HepG2 (cell line): ENCODE measurements at regions not wholly inside any gene's neighbourhood (a gene's known extent, or its start where the extent isn't known, plus 50 kb on each side); places are given as distances from the start of the nearest gene placed in this dataset.
A peak's percentile ranks its signal among the peaks of the same experiment; 100 is the strongest.

Experiments used
- ATAC-seq: fragments of 200-7000 bp; cut with Tn5 transposase; 3 replicates; pipeline ENCODE4 v1.9.1; 2020; ENCODE audit warnings: mild to moderate bottlenecking, moderate library complexity
- BruUV-seq: library from RNA; stranded (reverse); fragments of 400-500 nt; replicated peaks from 2 replicates; lab custom pipeline; 2021; lab: Mats Ljungman, UMichigan
- CTCF ChIA-PET: fragments of 300-600 bp; formaldehyde crosslinking; extraction: SDS; loops from one replicate; lab custom pipeline; 2021; ENCODE audit warnings: low total read pairs, inconsistent platforms, low intra/inter-chr PET ratio; lab: Yijun Ruan, JAX
- POLR2A ChIA-PET: fragments of 350-600 bp; sonication (Branson Sonifier 250); formaldehyde crosslinking; loops from one replicate; lab custom pipeline; 2020; ENCODE audit warnings: antibody characterized with exemption, inconsistent platforms; lab: Yijun Ruan, JAX
- DNase-seq: peaks from one replicate; pipeline ENCODE4 v3.0.0-alpha.2; 2015; ENCODE audit warnings: low spot score
- FAIRE-seq: peaks from 3 replicates; lab custom pipeline; 2011; peaks lifted over from hg19 to GRCh38; lab: Jason Lieb, UNC
- H2AFZ ChIP-seq: one replicate; pipeline ENCODE4 v1.6.1; 2011; ENCODE audit warnings: low read length, inconsistent platforms
- H3K27ac ChIP-seq: fragments of 300-600 bp; 3 replicates; pipeline ENCODE4 v1.8.0; 2011; ENCODE audit warnings: mixed run types, mild to moderate bottlenecking, mixed read lengths, low read length, inconsistent platforms; ENCODE audit not compliant: insufficient read depth; ENCODE audit errors: extremely low read length
- H3K27me3 ChIP-seq, 2 experiments: fragments of 200-600 bp in 1 of 2; 2 replicates in 1 of 2; 3 replicates in 1 of 2; pipeline versions ENCODE4 v1.6.0 to v1.8.0; 2011; ENCODE audit warnings: low read length in 2 of 2, mild to moderate bottlenecking in 2 of 2, moderate library complexity in 2 of 2, inconsistent platforms in 1 of 2; ENCODE audit not compliant: insufficient read depth in 2 of 2, control insufficient read depth in 1 of 2
- H3K36me3 ChIP-seq, 2 experiments: fragments of 200-600 bp in 1 of 2; replicated peaks in 1 of 2; 2 replicates in 1 of 2; 3 replicates in 1 of 2; pipeline versions ENCODE4 v1.5.1 to v1.8.0; 2011; ENCODE audit warnings: low read length in 2 of 2, inconsistent platforms in 1 of 2; ENCODE audit not compliant: insufficient read depth in 2 of 2, control insufficient read depth in 1 of 2
- H3K4me1 ChIP-seq: 2 replicates; pipeline ENCODE4 v1.5.1; 2012; ENCODE audit warnings: low read length, inconsistent platforms; ENCODE audit not compliant: insufficient read depth
- H3K4me2 ChIP-seq: 2 replicates; pipeline ENCODE4 v1.6.0; 2011; ENCODE audit warnings: low read depth, low read length, inconsistent platforms
- H3K4me3 ChIP-seq, 3 experiments: fragments of 200-600 bp in 1 of 3; sonication (generic), shearing (Covaris generic) in 1 of 3; replicated peaks in 1 of 3; 2 replicates each; pipeline ENCODE4 v1.5.1; 2011 to 2016; ENCODE audit warnings: low read length in 3 of 3, inconsistent platforms in 2 of 3, low read depth in 2 of 3, mild to moderate bottlenecking in 2 of 3, control low read depth in 1 of 3, mixed read lengths in 1 of 3; ENCODE audit not compliant: insufficient read depth in 1 of 3
- H3K79me2 ChIP-seq: one replicate; pipeline ENCODE4 v1.6.1; 2011; ENCODE audit warnings: low read length, inconsistent platforms; ENCODE audit not compliant: insufficient read depth
- H3K9ac ChIP-seq: 2 replicates; pipeline ENCODE4 v1.6.0; 2011; ENCODE audit warnings: mild to moderate bottlenecking, low read depth, low read length, inconsistent platforms; ENCODE audit not compliant: insufficient read depth
- H3K9me3 ChIP-seq: 2 replicates; pipeline ENCODE4 v1.5.1; 2012; ENCODE audit warnings: mild to moderate bottlenecking, low read length
- H4K20me1 ChIP-seq: 2 replicates; pipeline ENCODE4 v1.6.0; 2011; ENCODE audit warnings: inconsistent platforms, mild to moderate bottlenecking, low read length, moderate library complexity; ENCODE audit not compliant: insufficient read depth
- CTCF ChIP-seq: sonication (generic); formaldehyde crosslinking; IDR thresholded peaks from 2 replicates; pipeline ENCODE4 v1.5.0; 2020; ENCODE audit warnings: mild to moderate bottlenecking, missing genetic modification reagents, moderate library complexity
- EZH2 ChIP-seq: conservative IDR thresholded peaks from 2 replicates; pipeline ENCODE4 v1.6.1; 2012; ENCODE audit warnings: mild to moderate bottlenecking, low read depth, low read length, moderate library complexity
- FOXA3 ChIP-seq: IDR thresholded peaks from 2 replicates; pipeline ENCODE4 v1.6.1; 2016; ENCODE audit warnings: missing genetic modification reagents, missing compliant biosample characterization
- HNF4G ChIP-seq, 2 experiments: sonication (generic) in 1 of 2; formaldehyde crosslinking in 1 of 2; IDR thresholded peaks; 2 replicates each; pipeline versions ENCODE4 v1.4.0 to v1.6.1; 2011 to 2020; ENCODE audit warnings: borderline replicate concordance in 2 of 2, low read depth in 2 of 2, mild to moderate bottlenecking in 2 of 2, low read length in 1 of 2, missing genetic modification reagents in 1 of 2, moderate library complexity in 1 of 2
- RAD21 ChIP-seq: fragments of 450-650 bp; formaldehyde crosslinking; IDR thresholded peaks from 2 replicates; pipeline ENCODE4 v1.5.0; 2020; ENCODE audit warnings: mild to moderate bottlenecking
- RXRA ChIP-seq: sonication (generic); formaldehyde crosslinking; IDR thresholded peaks from 2 replicates; pipeline ENCODE4 v1.5.1; 2020; ENCODE audit warnings: missing genetic modification reagents
- SMC3 ChIP-seq: IDR thresholded peaks from 2 replicates; pipeline ENCODE4 v1.6.1; 2011; ENCODE audit warnings: low read length, improper control_type of control experiment
- SRY ChIP-seq: sonication (generic); formaldehyde crosslinking; IDR thresholded peaks from 2 replicates; pipeline ENCODE4 v1.8.0; 2022; ENCODE audit warnings: mild to moderate bottlenecking, missing genetic modification reagents
- STAG1 ChIP-seq: sonication (generic); formaldehyde crosslinking; IDR thresholded peaks from 2 replicates; pipeline ENCODE4 v1.4.0; 2020; ENCODE audit warnings: missing genetic modification reagents
- TARDBP ChIP-seq: sonication (generic); formaldehyde crosslinking; IDR thresholded peaks from 2 replicates; pipeline ENCODE4 v1.8.0; 2022; ENCODE audit warnings: mild to moderate bottlenecking, missing genetic modification reagents
- ZNF275 ChIP-seq: sonication (generic); formaldehyde crosslinking; IDR thresholded peaks from 2 replicates; pipeline ENCODE4 v1.8.0; 2022; ENCODE audit warnings: missing genetic modification reagents, mild to moderate bottlenecking, inconsistent platforms, borderline replicate concordance
- ZUFSP ChIP-seq: sonication (generic); formaldehyde crosslinking; IDR thresholded peaks from 2 replicates; pipeline ENCODE4 v1.9.0; 2021; ENCODE audit warnings: missing genetic modification reagents, mild to moderate bottlenecking, borderline replicate concordance
- WGBS: methylation state at CpG from one replicate; pipeline ENCODE4 v1.1.6; 2017; ENCODE audit warnings: low lambda C conversion rate; 5-methylcytosine and 5-hydroxymethylcytosine counted together
- in situ Hi-C: cut with HindIII; loops from 2 replicates; pipeline ENCODE4 v1.10.0; 2017; ENCODE audit warnings: low pct_unique_long_range_greater_than_20kb; ENCODE audit not compliant: extremely low pct_ligation_motif_present
- intact Hi-C: fragments of 100-400 bp; cut with micrococcal nuclease; formaldehyde crosslinking; loops from one replicate; pipeline ENCODE4 v1.10.0; 2022; ENCODE audit not compliant: unreplicated experiment

- WGBS, result 1% methylated on average over 4 of the region's 4 CpGs
- H3K4me1 ChIP-seq, result no peaks in the 10 kb centered on the region
- no peaks in the 10 kb centered on the region for H3K79me2 ChIP-seq
- CTCF ChIA-PET, result interaction anchor here (1.7 kb wide), 2 partner anchors 433 to 483 kb away, joined by 5 to 7 read pairs; no protein-coding TSS in a partner anchor
- POLR2A ChIA-PET, result no interaction called here
- no peaks in the 10 kb centered on the region for H3K36me3 ChIP-seq
- H3K9ac ChIP-seq, result no peak overlapping the region
- no peak overlapping the region for H3K27ac ChIP-seq
- no peak overlapping the region for H3K4me3 ChIP-seq
- in situ Hi-C loops (loop anchor here (5.0 to 10.0 kb wide), 2 partner anchors 308 to 420 kb away; no protein-coding TSS in a partner anchor), intact Hi-C loops (loop anchor here (1.0 to 10.0 kb wide), 3 partner anchors 251 to 990 kb away; no protein-coding TSS in a partner anchor)
- FAIRE-seq (no peak), ATAC-seq (no peak), DNase-seq (peak; percentile 18)
- TF ChIP-seq STAG1 (CRISPR knock-in tag), result peak; percentile 69
- TF ChIP-seq RXRA (CRISPR knock-in tag), result no peak
- no peak for TF ChIP-seq ZUFSP (CRISPR knock-in tag)
- no peak for TF ChIP-seq FOXA3 (CRISPR knock-in tag)
- no peak for TF ChIP-seq ZNF275 (CRISPR knock-in tag)
- TF ChIP-seq RAD21 (CRISPR knock-in tag), result peak; percentile 20; the same call in 1 of the 2 replicates
- TF ChIP-seq SRY, result no peak
- TF ChIP-seq EZH2, result no peak
- TF ChIP-seq TARDBP (CRISPR knock-in tag), result no peak
- TF ChIP-seq CTCF, result peak; percentile 50
- no peak for TF ChIP-seq HNF4G (IDR thresholded peaks at IDR 0.05; ENCODE audit: borderline replicate concordance, low read depth, low read length)
- TF ChIP-seq HNF4G (CRISPR knock-in tag; IDR thresholded peaks at IDR 0.05; ENCODE audit: borderline replicate concordance, low read depth), result no peak
- peak; percentile 35; the same call in 1 of the 2 replicates for TF ChIP-seq SMC3
- H2AFZ ChIP-seq, result no peak overlapping the region
- no peaks in the 10 kb centered on the region for H3K27me3 ChIP-seq
- no peak overlapping the region for H3K4me2 ChIP-seq
- H3K9me3 ChIP-seq, result no peaks in the 10 kb centered on the region
- BruUV-seq, result no TSS peak
- no peaks in the 10 kb centered on the region for H4K20me1 ChIP-seq
These were observed 214.0 kb upstream of the UGT8 start for GRCh38 chr4:114384629-114385028.
